H54 (cell line): ENCODE measurements at regions not wholly inside any gene's neighbourhood (a gene's known extent, or its start where the extent isn't known, plus 50 kb on each side); places are given as distances from the start of the nearest gene placed in this dataset.

ENCODE experiments used
- DNase-seq: peaks from one replicate; pipeline ENCODE4 v3.0.0; 2011; ENCODE audit warnings: low spot score, mixed read lengths; ENCODE audit not compliant: insufficient read length
- FAIRE-seq: peaks from 3 replicates; lab custom pipeline; 2011; peaks lifted over from hg19 to GRCh38; lab: Jason Lieb, UNC
- POLR2A ChIP-seq: IDR thresholded peaks from 2 replicates; pipeline ENCODE4 v1.6.1; 2011; ENCODE audit warnings: low read depth, mild to moderate bottlenecking, low read length

- FAIRE-seq (no peak), DNase-seq (no peak)
- TF ChIP-seq POLR2A = no peak
Observed at GRCh38 chr11:116225784-116226585, 546.8 kb downstream of the BUD13 start.

GRCh38 chr11:116225236-116225635 is 547.6 kb downstream of the BUD13 start:
- DNase-seq = no peak
- TF ChIP-seq POLR2A = no peak
- no peak for FAIRE-seq

- TF ChIP-seq POLR2A = no peak
- no peak for DNase-seq
- no peak for FAIRE-seq
Observed at GRCh38 chr11:116224889-116225200, 547.9 kb downstream of the BUD13 start.

DNA sequence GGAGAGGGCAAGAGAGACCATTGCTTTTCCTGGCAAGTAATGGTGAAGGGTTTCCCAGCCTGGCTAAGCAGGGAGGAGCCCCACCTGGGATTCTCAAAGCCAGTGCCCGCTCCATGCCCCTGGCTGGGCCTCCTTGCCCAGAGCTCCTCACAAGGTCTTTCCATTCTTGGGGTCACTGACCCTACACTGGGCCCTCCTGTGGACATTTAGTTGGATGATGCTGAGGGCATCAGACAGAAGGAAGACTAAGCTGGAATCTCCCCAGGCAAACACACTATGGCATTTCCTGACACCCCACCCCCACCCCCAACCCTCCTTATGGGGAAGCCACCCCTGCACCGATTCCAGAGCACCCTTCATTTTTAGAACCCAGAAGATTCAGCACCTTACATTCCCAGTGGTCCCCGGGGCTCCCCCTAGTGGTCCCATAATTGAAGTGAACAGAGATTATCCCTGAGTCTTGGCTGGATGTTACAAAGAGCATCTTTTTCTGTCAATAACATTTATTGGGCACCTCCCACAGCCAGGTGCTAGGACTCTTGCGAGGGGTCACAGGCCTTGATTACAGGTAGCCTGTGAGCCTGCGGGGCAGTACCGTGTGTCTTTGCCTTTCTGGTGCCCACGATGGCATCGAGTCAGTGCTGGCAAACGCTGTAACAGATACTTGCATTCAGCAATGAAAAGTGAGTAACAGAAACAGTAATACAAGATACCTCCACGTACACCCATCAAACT is 548.5 kb downstream of the BUD13 start:
- no peak for FAIRE-seq
- DNase-seq = peak; percentile 16
- no peak for TF ChIP-seq POLR2A

- FAIRE-seq = no peak
- DNase-seq = no peak
- no peak for TF ChIP-seq POLR2A
Observed at GRCh38 chr11:116221351-116221750, 551.4 kb downstream of the BUD13 start.

DNA sequence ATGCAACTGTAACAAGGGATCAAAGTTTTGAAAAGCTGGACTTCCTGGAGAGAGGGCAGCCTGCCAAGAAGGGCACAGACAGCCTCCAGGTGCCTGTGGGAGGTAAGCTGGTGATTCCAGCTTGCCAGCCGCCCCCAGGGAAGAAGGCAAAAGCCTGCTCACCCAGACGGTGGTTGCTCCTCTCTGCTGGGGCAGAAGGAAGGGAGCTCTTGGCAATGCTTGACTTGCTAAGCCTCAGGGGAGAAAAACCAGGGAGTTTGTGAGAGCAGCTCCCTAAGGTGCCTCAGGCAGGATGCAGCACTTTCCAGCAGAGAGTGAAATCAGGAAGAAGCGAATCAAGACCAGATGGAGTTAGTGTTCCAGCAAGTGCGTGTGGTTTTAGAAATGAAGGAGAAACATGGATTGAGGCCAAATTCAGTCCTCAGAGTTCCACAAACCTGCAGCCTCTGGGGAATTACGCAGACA is 553.6 kb downstream of the BUD13 start:
- TF ChIP-seq POLR2A = no peak
- DNase-seq (no peak), FAIRE-seq (no peak)

GRCh38 chr11:116217441-116217840 is 555.3 kb downstream of the BUD13 start:
- no peak for TF ChIP-seq POLR2A
- DNase-seq (no peak), FAIRE-seq (no peak)

GRCh38 chr11:116217006-116217405 is 555.8 kb downstream of the BUD13 start:
- DNase-seq = no peak
- no peak for TF ChIP-seq POLR2A

DNA sequence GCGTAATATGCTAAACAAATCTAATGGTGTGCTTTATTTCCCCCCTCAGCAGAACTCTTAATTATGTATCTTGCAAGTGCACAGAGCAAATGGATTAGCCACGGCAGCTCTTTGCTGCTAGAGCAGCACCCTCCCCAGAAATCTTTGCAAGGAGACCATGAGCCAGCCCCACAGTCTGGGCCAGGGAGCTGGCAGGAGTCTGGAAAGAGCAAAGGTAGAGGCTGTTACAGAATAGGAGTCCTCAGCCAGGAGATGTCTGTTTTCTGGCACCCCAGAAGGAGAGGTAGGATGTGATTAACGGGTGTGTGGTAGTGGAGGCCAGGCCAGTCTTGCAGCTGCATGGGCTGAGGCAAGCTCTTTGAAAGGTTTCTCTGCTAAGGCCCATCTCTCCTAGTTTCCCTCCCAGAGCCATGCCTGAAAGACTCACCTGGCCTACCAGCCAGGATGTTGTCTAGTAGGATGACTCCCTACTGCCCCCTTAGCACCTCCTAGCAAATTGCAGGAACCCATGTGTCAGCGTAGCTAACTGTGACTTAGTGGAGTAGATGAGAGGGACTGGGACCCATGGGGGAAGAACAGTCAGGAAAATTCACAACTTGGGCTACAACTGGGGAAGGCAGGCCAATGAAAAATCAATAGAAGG is 557.2 kb downstream of the BUD13 start:
- FAIRE-seq = no peak
- no peak for TF ChIP-seq POLR2A
- DNase-seq = no peak

More at GRCh38 chr11:116217006-116217405, 555.8 kb downstream of the BUD13 start:
- FAIRE-seq = no peak

GRCh38 chr11:116211147-116211546 is 561.6 kb downstream of the BUD13 start:
- TF ChIP-seq POLR2A = no peak
- no peak for FAIRE-seq
- no peak for DNase-seq

GRCh38 chr11:116210663-116211062 is 562.1 kb downstream of the BUD13 start:
- FAIRE-seq (no peak), DNase-seq (no peak)
- no peak for TF ChIP-seq POLR2A

DNA sequence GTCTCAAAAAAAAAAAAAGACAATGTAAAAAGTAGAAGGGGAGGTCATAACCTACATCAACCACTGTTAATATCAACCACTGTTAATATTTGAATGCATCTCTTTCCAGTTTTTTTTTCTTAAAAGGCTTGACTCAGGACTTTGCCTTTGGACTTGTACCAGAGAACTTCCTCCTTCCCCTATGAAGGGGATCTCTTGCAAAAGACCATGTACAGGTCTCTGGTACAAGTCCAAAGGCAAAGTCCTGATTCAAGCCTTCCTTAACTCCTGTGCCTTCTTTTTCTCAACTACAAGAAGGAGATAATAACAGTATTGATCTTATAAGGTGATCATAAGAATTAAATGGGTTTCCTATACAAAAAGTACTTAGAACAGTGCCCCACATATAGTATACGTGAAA is 563.5 kb downstream of the BUD13 start:
- no peak for DNase-seq
- FAIRE-seq = no peak
- TF ChIP-seq POLR2A = no peak

GRCh38 chr11:116207421-116208141 is 565.2 kb downstream of the BUD13 start:
- FAIRE-seq (no peak), DNase-seq (no peak)
- TF ChIP-seq POLR2A = no peak
